HG02759 (cell line): ENCODE measurements at regions not wholly inside any gene's neighbourhood (a gene's known extent, or its start where the extent isn't known, plus 50 kb on each side); places are given as distances from the start of the nearest gene placed in this dataset.
"Not testable (repeated sequence)": the region's sequence is repeated elsewhere in the genome, so short reads cannot be mapped to it uniquely, and the experiment has no call there.

Experiments used
- ATAC-seq: cut with Tn5 transposase; IDR thresholded peaks from one replicate; pipeline ENCODE4 v1.9.1; 2021; ENCODE audit warnings: mild to moderate bottlenecking, moderate library complexity; ENCODE audit not compliant: unreplicated experiment

DNA sequence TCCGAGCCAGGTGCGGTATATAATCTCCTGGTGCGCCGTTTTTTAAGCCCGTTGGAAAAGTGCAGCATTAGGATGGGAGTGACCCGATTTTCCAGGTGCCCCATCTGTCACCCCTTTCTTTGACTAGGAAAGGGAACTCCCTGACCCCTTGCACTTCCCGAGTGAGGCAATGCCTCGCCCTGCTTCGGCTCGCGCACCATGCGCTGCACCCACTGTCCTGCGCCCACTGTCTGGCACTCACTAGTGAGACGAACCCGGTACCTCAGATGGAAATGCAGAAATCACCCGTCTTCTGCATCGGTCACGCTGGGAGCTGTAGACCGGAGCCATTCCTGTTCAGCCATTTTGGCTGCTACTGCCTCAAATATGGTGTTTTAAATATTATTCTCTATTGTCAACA is 198.0 kb downstream of the MEIS1 start:
- not testable (repeated sequence) for ATAC-seq

DNA sequence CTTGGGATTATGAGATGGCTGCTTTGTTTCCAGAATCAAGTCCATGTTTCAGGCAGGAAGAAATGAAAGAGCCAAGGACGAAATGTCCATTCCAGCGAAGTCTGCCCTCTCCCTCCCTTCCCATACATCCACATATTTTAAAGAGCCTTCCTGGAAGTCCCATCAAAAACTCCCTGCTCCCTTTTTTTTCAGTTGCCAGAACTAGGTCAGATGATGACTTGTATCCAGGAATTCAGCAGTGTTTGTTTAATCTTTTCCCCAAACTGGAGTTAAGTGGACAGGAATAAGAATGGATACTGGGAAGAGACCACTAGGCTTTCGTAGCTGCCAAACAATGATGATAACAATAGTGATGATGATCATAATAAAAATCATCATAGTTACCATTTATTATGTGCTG is 198.7 kb downstream of the MEIS1 start:
- ATAC-seq, result no peak

DNA sequence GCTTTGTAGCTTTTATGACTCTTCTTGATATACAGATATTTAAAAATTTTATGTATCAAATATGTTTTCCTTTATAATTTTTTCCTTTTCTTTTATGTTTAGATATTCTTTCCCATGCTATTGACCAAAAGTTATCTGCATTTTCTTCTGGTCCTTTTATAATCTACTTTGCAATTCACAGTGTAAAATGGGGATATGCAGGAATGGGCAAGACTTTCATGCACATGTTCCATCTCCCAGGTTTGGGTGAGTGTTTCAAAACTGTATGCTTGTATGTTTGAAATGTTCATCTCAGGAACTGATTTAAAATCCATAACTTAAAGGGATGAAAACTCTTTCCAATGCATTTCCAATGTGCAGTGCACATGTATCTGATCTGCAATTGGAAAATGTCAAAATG is 199.9 kb downstream of the MEIS1 start:
- ATAC-seq, result no peak

DNA sequence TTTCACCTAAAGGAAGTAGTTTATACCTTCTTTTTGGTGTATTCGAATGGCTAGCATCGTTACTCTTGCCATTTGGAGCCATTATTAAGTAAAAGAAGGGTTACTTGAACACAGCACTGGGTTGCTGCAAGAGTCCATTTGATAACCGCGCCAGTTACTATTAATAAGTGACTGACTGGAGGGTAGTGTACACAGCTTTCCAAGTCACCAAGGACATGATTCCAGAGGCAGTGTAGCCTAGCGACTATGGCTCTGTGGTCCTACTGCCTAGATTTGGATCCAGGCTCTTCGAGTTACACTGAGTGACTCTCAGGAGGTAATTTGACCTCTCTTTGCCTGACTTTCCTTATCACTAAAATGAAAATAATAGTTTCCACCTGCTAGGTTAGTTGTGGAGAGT is 206.8 kb downstream of the MEIS1 start:
- ATAC-seq, result no peak

DNA sequence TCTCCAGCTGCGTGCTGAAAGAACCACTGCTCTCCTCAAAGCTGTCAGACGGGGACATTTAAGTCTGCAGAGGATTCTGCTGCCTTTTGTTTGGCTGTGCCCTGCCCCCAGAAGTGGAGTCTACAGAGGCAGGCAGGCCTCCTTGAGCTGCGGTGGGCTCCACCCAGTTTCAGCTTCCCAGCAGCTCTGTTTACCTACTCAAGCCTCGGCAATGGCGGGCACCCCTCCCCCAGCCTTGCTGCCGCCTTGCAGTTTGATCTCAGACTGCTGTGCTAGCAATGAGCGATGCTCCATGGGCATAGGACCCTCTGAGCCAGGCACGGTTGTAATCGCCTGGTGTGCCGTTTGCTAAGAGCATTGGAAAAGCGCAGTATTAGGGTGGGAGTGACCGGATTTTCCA is 213.2 kb downstream of the MEIS1 start:
- ATAC-seq, result not testable (repeated sequence)

DNA sequence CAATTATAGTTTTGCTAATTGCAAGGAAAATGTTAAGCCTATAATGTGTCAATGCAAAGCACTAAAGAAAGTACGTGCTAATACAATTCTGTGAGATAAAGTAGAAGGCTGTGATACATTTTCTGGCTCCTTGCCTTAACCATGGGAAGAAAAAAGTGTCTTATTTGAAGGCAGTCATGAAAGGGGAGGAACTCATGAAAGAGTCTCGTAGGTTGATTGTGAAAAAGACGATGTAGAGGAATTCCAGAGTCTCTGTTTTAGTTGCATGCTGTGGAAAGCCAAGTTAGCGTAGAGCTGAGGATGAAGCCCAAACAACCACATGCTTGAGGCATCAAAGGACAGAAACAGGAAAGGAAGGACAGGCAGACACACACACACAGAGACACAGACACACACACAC is 214.1 kb downstream of the MEIS1 start:
- no peak for ATAC-seq

DNA sequence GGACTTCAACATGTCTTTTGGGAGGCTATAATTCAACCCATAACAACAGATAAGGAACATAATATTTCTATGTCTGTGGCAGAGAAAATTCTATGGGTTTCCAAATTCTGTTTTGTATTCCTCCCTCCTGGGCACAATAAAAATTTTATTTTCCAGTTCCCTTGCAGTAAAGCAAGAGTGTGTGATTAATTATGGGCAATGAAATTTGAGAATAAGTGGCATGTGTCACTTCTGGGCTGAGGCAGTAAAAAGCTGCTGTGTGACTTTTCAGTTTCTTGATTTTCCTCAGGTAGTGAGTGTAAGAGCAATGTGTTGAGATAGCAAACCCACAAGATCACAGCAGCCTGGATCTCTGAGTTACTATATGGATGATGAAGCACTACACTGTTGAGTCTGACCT is 216.4 kb downstream of the MEIS1 start:
- no peak for ATAC-seq

DNA sequence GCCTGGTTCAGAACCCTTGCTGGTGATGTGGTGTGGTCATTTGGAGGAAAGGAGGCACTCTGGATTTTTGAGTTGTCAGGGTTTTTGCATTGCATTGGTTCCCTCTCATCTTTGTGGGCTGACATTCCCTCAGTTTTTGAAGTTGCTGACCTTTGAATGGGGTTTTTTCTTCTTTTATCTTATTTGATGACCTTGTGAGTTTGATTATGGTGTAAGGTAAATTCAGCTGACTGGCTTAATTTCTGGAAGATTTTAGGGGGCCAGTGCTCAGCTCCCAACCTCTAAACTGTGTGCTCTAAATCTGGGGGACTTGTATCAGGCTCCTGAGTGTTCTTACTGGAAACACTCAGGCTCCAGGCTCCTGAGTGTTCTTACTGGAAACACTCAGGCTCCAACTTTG is 225.9 kb downstream of the MEIS1 start:
- no peak for ATAC-seq

DNA sequence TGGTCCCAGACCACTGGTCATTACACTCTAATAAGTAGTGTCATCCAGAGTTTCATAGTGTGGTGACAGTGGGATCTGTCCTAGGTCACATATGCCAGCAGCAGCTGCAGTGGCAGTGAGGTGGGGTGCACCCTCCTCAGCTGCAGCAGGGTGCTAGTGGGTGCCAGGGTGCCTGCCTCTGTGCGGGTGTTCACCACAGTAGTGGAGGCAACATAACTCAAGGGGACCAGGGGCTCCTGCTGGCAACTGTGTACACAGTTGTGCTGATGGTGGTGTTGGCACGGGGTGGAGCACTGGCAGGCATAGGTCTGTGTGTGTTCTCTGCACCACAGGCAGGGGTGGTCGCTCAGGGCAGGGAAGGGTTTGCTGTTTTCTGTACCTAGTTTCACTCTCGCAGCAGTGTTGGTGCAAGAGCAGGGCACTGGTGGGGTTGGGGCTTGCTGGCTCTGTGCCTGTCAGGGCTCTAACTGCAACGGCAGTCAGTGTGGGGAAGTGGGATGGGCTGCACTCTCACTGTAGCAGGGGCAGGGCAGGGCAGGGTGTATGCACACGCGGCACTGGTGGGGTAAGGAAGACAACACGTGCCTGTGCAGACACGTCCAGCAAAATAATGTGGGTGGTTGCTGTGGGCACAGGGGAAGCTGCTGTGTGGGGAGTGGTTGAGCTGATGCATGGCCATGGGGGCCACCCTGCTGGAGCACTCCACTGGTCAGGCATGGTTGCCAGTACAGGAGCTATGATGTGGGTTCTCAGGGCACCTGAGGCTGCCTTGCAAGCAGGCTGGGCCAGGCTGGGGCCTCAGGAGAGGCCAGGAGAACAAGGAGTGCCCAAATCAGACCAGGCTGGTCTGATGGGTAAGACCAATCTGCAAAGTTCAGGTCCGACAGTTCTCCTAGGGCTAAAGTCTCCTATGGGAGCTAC is 226.6 kb downstream of the MEIS1 start:
- no peak for ATAC-seq

DNA sequence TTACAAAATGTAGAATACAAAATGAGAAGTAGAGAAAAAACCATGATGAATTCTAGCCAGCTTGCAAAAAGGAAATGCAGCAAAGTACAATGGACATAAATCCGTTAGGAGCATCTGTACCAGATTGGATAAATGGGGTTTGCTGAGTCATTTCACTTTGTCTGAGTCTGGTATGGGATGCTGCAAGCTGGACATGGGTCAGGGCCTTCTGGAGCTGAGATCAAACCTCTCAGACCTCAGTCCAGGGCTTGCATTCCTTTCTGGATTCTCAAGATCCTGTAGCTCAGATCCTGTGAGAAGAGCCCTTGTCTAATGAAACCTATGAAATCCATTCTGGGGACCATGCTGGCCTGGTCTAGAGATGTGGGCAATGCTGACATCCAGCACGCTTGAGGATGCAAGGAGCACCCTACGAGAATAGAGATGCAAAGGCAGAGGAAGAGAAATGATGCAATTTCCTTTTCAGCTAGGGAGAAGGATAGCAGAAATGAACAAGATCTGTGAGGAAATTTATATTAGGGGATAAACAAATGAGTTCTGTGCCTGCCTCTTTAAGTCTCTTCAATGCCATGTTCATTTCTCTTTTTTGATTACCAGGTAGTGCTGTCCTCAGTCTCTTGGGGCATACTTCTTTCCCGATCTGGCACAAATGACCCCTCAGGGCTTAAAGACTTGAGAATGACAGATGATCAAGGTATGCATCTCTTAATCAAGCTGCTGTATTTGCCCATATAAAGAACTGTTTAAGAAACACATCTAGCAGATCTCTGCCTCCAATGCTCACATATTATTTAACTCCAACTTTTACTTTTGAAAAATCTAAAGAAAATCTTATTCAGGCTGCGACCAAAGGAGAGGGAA is 230.4 kb downstream of the MEIS1 start:
- no peak for ATAC-seq

DNA sequence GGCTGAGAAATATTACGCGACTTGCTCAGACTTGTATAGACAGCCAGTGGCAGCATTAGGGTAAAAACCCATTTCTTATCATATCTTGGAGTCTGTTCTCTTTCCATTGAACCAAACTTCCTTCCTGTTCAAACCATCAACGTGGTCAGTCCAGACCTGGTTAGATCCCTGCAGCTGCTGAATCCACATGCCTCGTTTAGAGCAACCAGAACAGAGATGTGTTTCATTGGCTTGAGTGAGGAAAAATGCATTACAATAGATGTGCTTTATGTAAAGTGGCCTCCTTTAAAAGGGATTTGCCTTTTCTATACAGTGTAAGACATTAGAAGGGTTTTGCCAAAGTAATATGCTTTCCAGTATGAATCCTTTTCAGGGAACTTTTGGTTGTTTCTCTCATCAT is 232.4 kb downstream of the MEIS1 start:
- no peak for ATAC-seq

DNA sequence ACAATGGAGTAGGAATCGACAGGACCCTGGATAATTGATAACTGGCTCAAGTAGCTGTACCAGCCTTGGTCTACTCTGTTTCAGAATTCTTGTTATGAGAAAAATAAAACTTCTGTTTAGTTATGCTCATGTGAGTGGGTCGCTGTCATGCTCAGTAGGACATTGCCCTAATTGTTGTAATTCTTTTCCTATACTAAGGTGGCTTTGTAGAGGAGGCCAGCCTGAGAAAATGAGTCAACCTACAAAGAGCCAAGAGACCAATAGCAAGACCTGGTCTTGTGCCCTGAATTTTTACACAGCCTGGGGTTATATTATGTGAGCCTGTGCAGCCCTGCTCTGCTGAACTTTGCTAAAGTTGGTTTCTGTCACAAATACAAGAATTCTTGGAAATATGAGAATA is 238.4 kb downstream of the MEIS1 start:
- no peak for ATAC-seq

DNA sequence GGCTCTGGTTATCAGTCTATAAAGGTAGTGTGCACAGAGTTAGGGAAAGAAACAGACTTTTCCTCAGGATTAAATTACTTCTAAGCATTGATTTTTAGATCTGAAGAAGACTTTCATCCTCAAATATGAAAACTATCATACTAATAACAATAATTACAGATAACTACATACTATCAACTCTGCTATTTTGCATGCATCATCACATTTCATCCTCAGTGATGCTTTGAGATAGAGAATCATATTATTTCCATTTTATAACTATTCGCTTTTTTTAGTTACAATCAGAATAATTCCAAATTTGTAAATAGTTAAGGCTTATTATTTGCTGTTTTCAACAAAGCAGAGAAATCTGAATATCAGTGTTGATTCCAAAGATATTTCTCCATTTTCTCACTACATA is 239.2 kb downstream of the MEIS1 start:
- ATAC-seq, result no peak

DNA sequence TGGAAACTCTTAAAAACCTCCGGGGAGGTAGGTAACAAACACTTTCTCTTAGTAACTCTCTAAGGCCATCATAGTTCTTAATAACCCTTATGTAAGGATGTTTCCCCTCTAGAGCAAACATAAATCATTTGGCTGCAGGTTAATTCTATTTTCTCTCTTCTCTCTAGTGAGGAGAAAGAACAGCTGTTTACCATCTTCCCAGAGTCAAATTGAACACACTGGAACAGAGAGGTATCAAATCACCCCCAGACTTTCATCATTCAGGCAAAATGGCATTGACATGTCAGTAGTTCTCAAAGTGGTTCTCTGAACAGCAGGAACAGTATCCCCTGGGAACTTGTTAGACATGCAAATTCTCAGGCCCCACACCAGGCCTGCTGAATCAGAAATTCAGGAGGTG is 240.7 kb downstream of the MEIS1 start:
- ATAC-seq, result no peak

DNA sequence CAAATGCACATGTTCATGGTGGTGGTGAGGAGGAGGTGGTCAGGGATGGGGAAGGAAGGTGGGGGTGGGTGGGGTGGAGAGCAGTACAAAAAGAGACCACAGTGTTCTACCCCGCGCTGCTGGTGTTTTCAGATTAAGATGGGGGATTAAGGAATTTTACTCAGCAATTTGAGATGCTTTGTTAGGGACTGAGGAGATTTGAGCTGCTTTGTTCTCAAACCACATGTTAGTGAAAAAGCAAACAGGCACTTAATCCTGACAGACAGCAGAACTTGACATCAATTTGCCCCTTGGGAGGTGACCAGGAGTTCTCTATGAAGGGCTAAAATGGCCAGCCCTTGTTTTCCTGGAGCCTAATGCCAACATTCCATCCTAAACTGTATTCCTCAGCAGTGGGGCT is 244.5 kb downstream of the MEIS1 start:
- ATAC-seq, result no peak

DNA sequence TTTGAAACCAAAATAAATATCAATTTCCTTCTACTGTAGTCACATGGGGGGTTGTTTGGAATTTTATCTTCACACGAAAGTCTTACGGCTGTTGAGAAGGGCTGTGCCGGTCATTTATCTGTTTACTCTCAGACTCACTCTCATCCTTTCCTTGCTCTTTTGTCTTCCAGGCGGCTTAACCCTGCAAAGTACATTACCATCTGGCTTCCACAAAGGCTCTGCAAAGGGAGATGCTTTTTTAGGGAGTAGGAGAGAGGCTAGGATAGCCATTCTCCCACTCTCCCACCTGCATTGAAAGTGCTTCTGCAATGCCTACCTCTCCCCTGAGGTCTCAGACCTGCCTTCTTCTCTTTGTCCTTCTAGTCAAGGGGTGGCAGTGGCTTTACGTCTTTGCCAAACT is 247.6 kb downstream of the MEIS1 start:
- ATAC-seq, result no peak

DNA sequence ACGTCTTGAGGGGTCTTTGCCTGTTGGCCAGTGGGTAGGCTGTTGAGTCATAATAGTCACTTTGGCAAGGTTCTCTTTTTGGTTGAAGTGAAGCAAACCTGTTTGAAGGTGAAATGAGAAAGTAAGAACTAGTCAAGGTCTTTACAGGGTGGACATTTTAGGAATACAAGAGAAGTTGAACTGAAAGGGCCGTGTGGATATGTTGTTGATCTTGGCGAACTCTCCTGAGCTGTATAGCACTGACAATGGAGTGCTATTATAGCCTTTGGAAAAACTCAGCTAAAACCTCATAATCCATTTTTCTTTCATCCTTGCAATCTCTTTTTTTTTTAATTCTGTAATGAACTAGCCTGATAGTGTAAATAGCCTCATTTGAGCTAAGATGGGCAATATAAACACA is 248.1 kb downstream of the MEIS1 start:
- no peak for ATAC-seq

DNA sequence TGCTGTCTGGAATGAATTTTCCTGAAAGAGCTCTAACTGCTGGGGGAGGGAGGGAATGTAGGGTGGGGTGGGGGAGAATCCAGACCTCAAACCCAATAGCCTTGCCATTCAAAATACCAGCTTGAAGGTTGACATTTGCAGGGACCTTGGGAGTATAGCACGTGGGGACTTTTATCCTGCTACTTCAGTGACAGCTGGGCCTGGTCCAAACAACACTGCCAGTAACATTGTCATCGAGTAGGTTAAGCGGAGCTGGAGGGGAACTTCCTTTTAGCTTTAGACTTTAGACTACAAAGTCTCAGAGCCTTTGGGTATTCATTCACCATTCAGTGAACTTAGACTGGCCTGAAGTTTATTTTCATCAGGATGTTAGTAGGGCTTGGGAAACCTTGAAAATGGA is 248.7 kb downstream of the MEIS1 start:
- no peak for ATAC-seq

DNA sequence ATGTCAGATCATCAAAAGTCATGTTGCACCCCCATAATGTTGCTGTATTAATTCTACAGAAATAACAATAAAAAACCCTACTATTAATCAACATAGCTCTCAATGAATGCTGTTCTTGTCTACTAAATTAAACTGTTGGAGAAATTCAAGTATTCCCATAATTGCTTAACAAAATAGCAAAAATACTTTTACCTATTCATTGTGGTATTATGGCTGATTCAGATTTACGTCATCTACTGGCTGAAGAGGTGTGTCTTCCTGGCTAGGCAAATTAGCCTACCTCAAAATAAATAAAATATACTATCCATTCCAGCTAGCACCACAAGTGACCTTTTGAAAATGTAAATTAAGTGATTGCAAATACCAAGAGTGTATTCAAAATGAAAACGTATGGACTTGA is 249.4 kb downstream of the MEIS1 start:
- ATAC-seq, result no peak

DNA sequence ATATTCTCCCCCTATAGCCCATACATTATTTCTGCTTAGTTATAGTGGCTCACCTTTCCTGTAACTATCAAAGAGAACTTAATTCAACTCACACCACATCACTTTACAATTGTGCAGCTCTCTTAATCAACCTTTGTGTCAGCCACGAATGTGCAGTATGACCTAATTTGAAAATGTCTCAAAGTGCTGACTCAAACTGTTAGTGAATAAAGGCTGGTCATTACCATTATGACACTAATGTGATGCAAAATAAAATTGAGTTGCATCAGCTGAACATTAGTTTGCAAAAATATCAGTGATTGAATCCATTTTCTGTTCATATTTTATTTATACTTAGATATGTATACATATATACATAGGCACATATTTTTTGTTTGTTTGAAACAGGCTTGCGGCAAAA is 251.8 kb downstream of the MEIS1 start:
- ATAC-seq, result no peak

DNA sequence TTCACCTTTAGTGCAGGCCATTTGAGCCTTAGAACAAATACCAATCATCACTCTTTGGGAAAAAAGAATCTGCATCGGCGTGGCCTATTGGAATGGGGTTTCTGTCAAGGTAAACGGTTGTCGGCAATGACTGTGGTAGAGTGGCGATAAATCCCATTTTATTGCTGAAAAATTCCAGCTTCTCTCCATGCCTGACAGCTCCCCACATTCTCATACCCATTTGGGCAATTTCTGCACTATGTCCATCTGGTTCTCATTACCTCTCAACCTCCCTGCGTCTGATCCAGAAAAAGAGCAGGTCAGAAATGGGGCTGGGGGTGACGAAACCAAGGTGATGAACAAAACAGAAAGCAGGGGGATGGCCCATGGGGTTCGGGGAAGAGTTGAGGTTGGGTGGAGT is 254.0 kb downstream of the MEIS1 start:
- ATAC-seq, result no peak

DNA sequence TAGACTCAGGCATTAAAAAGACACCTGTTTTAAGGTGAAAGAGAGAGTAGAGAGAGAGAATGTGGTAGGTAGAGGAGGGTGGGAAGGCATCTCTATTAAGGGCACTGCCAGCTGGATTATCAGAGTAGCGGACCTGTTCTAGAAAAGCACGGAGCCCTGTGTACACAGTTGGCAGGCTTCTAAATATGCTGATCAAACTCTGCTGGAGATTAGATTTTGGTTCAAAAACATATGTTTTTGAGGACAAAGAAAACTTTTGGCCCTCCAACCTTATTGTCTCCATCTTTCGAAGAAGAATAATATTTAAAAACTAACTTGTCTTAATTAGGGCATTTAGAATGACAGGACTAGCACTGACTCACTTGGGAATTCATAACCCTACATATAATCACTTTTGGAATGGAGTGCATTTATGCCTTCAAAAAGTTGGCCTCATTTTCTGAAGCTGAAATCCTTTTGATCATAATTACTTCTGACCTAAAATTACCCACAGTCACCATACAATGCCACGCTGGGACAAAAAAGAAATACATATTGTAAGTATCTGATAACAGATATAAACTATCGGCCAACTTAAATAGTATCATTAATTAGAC is 254.6 kb downstream of the MEIS1 start:
- ATAC-seq, result no peak
